ENCODE measurements at regions not wholly inside any gene's neighbourhood (a gene's known extent, or its start where the extent isn't known, plus 50 kb on each side); places are given as distances from the start of the nearest gene placed in this dataset.

DNA sequence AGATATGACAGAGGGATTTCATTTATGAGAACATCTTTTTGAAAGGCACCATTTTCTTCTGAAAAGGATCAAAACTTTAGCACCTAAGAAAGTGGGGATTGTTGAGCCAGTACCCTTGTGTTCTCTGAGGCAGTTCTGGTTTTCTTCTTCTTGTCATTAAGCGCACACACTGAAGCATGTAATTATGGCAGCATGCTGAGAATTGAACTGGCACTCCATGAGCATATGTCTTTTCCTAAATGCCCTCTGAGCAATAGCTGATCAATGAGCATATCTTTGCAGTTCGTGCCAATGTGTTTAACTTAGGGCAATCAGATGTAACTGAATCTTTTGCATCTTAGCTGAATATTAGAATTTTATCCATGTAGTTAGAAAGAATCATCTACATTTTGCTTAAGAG lies 53.9 kb upstream of the VGLL3 start:
- DNase-seq: no peak

DNA sequence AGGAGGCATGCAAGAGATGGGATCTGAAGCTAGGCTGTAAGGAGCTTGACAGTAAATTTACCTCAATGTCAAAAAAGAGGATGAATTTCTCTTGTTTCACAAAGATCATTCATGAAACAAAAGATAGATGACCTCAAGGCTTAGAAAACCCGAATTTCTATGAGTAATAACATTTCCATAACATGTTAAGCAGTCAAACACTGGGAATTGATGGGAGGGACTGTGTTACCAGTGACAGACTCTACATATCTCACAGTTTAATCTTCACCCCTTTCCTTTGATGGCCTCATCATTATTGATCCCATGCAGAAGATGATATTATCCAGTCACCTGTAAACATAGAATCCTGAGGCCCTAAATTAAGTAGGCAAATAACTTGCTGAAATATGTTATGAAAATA lies 53.5 kb upstream of the VGLL3 start:
- no peak for DNase-seq

DNA sequence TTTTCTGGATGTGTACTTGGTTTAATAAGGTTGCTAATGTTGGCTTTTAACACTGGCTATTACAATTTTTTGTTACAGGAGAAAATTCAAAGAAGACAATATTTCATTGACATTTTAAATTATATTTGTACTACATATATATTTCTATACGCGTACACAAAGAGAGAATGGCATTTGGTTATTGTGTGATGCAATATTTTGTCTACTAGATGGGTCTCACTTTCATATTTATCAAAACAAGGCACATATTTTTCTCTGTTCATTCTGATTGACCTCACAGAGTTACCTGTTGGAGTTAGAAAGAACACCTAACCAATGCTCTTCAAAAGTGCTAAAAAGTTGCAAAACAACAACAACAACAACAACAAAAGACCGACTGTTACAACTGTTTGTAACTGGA lies 50.2 kb upstream of the VGLL3 start:
- no peak for DNase-seq

Measured in anterior cingulate cortex (tissue), 58 donors.